Fibroblast of mammary gland (primary cell): ENCODE measurements at regions not wholly inside any gene's neighbourhood (a gene's known extent, or its start where the extent isn't known, plus 50 kb on each side); places are given as distances from the start of the nearest gene placed in this dataset.

Source experiments
- DNase-seq: peaks from one replicate; pipeline ENCODE4 v3.0.0-alpha.2; 2010; ENCODE audit warnings: low read depth
- H3K4me3 ChIP-seq: 2 replicates; pipeline ENCODE4 v1.5.1; 2011; ENCODE audit warnings: low read depth, mild to moderate bottlenecking, low read length, moderate library complexity; ENCODE audit not compliant: control insufficient read depth
- CTCF ChIP-seq: conservative IDR thresholded peaks from 2 replicates; pipeline ENCODE4 v1.5.1; 2011; ENCODE audit warnings: low read depth, low read length, inconsistent platforms; ENCODE audit not compliant: control insufficient read depth, insufficient read depth

- no peak for DNase-seq
- H3K4me3 ChIP-seq: no peak overlapping the region
- no peak for TF ChIP-seq CTCF
Observed at GRCh38 chr17:79204261-79204660, 129.6 kb downstream of the ENGASE start.

GRCh38 chr17:79203657-79204056 lies 129.0 kb downstream of the ENGASE start:
- no peak for TF ChIP-seq CTCF
- H3K4me3 ChIP-seq: no peak overlapping the region

GRCh38 chr17:79203016-79203415 lies 128.4 kb downstream of the ENGASE start:
- no peak overlapping the region for H3K4me3 ChIP-seq
- DNase-seq: no peak
- TF ChIP-seq CTCF: no peak

More at GRCh38 chr17:79203657-79204056, 129.0 kb downstream of the ENGASE start:
- DNase-seq: no peak

GRCh38 chr17:79202480-79202879 lies 127.9 kb downstream of the ENGASE start:
- DNase-seq: peak; percentile 23
- no peak for TF ChIP-seq CTCF

GRCh38 chr17:79201536-79202227 lies 127.1 kb downstream of the ENGASE start:
- peak; percentile 46 for DNase-seq
- no peak overlapping the region for H3K4me3 ChIP-seq

More at GRCh38 chr17:79202480-79202879, 127.9 kb downstream of the ENGASE start:
- H3K4me3 ChIP-seq: no peak overlapping the region

GRCh38 chr17:79201119-79201518 lies 126.5 kb downstream of the ENGASE start:
- DNase-seq: no peak
- TF ChIP-seq CTCF: no peak
- no peak overlapping the region for H3K4me3 ChIP-seq

More at GRCh38 chr17:79201536-79202227, 127.1 kb downstream of the ENGASE start:
- TF ChIP-seq CTCF: no peak
